ENCODE measurements at regions not wholly inside any gene's neighbourhood (a gene's known extent, or its start where the extent isn't known, plus 50 kb on each side); places are given as distances from the start of the nearest gene placed in this dataset.

DNA sequence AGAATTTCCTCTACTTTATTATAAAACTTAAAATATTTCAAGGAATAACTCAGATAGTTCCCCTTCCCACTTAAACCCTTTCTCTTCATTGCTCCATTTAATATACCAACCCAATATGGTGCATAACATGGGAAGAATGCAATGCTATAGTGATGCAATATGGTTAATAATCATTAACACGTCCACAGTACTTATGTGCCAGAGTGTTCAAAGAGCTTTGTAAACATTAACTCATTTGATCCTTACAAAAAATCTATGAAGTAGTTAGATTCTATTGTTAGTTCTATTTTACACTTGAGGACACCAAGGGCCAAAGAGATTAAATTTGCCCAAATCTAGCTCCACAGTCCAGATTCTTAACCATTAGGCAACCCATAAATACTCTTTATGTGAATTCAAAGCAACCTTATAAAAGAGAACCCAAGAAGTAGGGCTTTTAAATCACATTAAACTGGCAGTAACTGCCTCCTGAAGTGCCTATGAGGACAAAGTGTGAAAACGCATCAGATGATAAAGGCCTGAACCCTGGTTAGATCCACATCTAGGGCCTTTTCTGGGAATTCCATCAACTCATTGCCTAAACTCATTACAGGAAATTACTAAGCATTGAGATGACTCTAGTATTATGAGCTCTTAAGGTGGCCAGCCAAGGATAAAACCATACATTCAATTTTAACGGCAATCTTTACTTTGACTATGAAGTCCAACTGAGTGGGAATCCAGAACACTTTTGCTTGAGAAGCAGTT lies 94.3 kb downstream of the AREG start:
- intact Hi-C loops (cut with DNase I) = no loop called here
- TF ChIP-seq CTCF (IDR thresholded peaks at IDR 0.05) = no peak
- no peaks in the 10 kb centered on the region for H3K36me3 ChIP-seq
- peak overlapping the region; percentile 24 for H3K27ac ChIP-seq
- H3K9ac ChIP-seq (ENCODE audit: low read depth in 2 of 2, low read length in 2 of 2) = no peak overlapping the region
- H3K9me3 ChIP-seq = no peaks in the 10 kb centered on the region
- H3K4me3 ChIP-seq = no peak overlapping the region
- H3K4me1 ChIP-seq = no peaks in the 10 kb centered on the region
- H3K27me3 ChIP-seq = no peaks in the 10 kb centered on the region
- no peak for DNase-seq

- no peak overlapping the region for H3K27ac ChIP-seq
- no peaks in the 10 kb centered on the region for H3K9me3 ChIP-seq
- DNase-seq = no peak
- H3K4me3 ChIP-seq = no peak overlapping the region
- H3K4me1 ChIP-seq = no peaks in the 10 kb centered on the region
- no peak overlapping the region for H3K9ac ChIP-seq (ENCODE audit: low read depth in 2 of 2, low read length in 2 of 2)
- H3K36me3 ChIP-seq = no peaks in the 10 kb centered on the region
- TF ChIP-seq CTCF (IDR thresholded peaks at IDR 0.05) = no peak
- intact Hi-C loops (cut with DNase I) = loop anchor here (10.0 kb wide), 1 partner anchor 135 kb away; no protein-coding TSS in a partner anchor
- H3K27me3 ChIP-seq = no peaks in the 10 kb centered on the region
Observed at GRCh38 chr4:74540193-74540592, 95.3 kb downstream of the AREG start.

DNA sequence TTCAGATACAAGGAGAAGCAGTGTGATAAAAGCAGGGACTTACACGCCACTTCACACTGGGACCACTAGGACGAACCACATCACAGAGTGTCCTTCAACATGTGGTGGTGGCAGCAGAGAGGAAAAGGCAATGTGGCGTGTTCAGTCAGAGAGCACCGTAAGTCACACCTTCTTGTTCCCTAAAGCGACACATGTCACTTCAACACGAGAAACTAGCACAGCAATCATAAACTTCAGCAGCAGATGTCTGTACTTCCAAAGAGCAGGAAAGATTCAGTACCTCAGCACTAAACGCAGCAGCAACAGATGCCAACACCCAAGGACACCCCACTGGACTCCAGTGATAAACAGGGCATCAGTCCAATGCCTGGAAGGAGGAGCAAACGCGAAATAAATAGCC lies 96.7 kb downstream of the AREG start:
- Histone ChIP-seq H3K9me3 (no peaks in the 10 kb centered on the region), H3K4me1 (no peaks in the 10 kb centered on the region), H3K9ac (ENCODE audit: low read depth in 2 of 2, low read length in 2 of 2) (peak overlapping the region in 1 of 2 donors; percentile 21), H3K4me3 (no peak overlapping the region), H3K27ac (peak overlapping the region; percentile 14), H3K36me3 (no peaks in the 10 kb centered on the region), H3K27me3 (no peaks in the 10 kb centered on the region)
- intact Hi-C loops (cut with DNase I) = loop anchor here (10.0 kb wide), 1 partner anchor 133 kb away; no protein-coding TSS in a partner anchor
- TF ChIP-seq CTCF (IDR thresholded peaks at IDR 0.05) = no peak
- peak; percentile 26 for DNase-seq

DNA sequence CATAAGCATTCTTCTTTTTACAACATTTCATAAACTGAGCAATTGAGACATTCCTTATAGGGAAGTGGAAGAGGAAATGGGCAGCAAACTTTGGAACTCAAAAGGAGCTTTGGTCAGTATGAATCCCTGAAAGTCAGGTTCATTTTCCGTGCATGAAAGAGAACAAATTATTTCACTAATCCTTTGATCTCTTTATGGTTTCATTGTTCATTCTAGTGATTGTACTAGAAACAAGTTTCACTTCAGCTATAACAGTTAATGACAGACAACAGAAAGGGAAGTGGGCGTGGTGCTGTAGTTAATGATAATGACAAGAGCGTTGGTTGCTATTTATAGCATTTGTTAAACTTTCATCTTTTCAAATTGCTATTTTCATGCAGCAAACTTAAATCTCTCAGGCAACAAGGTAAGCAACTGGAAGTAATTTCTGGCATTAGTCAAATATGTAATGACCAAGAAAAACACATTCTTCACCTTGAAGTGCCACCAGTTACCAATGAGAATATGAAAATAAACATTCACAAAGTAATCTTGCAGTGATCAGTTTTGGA lies 98.4 kb downstream of the AREG start:
- Histone ChIP-seq H3K4me3 (no peak overlapping the region), H3K4me1 (no peaks in the 10 kb centered on the region), H3K36me3 (no peaks in the 10 kb centered on the region), H3K9me3 (no peaks in the 10 kb centered on the region), H3K27ac (peak overlapping the region; percentile 67), H3K9ac (ENCODE audit: low read depth in 2 of 2, low read length in 2 of 2) (no peak overlapping the region), H3K27me3 (no peaks in the 10 kb centered on the region)
- no peak for TF ChIP-seq CTCF (IDR thresholded peaks at IDR 0.05)
- intact Hi-C loops (cut with DNase I) = loop anchor here (10.0 kb wide), 1 partner anchor 131 kb away; no protein-coding TSS in a partner anchor
- DNase-seq = peak; percentile 35

GRCh38 chr4:74543983-74544382 lies 99.0 kb downstream of the AREG start:
- no peak for DNase-seq
- Histone ChIP-seq H3K9me3 (no peaks in the 10 kb centered on the region), H3K27me3 (no peaks in the 10 kb centered on the region), H3K4me3 (no peak overlapping the region), H3K36me3 (no peaks in the 10 kb centered on the region), H3K4me1 (no peaks in the 10 kb centered on the region), H3K27ac (peak overlapping the region; percentile 67), H3K9ac (ENCODE audit: low read depth in 2 of 2, low read length in 2 of 2) (peak overlapping the region in 1 of 2 donors; percentile 41)
- no peak for TF ChIP-seq CTCF (IDR thresholded peaks at IDR 0.05)
- intact Hi-C loops (cut with DNase I) = loop anchor here (10.0 kb wide), 1 partner anchor 131 kb away; no protein-coding TSS in a partner anchor

Measured in colonic mucosa (tissue), 4 donors.